Left renal pelvis (tissue), 4 donors: ENCODE measurements at regions not wholly inside any gene's neighbourhood (a gene's known extent, or its start where the extent isn't known, plus 50 kb on each side); places are given as distances from the start of the nearest gene placed in this dataset.

Experiments
- DNase-seq, 4 donors: peaks; one replicate each; pipeline ENCODE4 v3.0.0-alpha.2; 2013; ENCODE audit warnings: low read depth in 4 of 4, low spot score in 3 of 4

DNA sequence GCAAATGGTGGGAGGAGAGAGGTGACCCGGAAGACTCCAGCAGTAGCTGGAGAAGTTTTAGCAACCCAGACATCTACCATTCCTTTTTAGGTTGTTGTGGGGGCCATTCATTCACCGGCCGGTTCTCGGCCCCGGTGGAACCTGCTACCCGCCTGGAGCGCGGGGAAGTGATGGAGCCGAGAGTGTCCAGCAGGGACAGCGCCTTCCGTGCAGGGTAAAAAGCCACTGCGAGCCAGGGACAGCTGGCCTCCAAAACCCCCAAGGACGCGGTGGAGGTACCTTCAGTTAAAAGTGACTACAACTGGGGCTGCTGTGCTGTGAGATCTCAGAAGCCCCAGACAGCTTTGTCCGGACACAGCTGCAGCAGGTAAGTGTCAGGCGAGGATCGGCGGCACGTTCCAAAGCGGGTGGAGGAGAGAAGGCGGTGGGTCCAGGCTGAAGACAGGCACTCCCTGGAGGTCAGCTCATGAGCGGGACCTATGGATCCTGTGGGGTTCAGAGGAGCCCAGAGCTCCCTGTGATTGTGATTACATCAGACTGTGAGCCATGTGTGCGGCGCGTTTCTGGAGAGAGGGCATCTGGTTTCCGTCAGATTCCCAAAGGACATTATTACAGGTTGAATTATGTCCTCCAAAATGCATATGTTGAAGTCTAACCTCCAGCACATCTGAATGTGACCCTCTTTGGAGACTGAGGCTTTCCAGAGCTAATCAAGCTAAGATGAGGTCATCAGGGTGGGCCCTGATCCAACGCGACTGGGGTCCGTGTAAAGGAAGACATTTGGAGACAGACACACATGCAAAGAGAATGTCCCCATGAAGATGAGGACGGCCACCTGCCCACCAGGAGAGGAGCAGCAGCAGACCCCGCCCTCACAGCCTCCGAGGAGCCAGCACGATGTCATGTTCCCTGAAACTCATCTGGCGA is 276.3 kb downstream of the EIPR1 start:
- DNase-seq, result no peak

DNA sequence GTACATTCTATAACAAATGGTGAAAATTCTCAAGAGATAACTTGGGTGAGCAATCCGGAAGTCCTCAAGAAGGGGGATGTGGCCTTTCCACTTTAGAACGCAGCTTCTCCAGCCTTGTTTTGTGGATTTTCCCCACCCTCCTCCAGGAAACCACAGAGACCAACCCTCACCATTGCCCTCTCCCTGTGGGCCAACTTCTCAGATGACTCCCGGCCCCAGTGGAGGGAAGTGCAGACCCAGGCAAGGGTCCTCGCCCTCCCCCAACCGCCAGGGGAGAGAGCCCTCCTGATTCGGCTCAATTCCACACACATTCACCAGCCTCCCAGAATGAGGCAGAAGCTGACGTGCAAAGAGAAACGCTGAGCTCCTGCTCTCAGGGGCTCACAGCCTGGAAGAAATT is 277.2 kb downstream of the EIPR1 start:
- DNase-seq, result no peak

DNA sequence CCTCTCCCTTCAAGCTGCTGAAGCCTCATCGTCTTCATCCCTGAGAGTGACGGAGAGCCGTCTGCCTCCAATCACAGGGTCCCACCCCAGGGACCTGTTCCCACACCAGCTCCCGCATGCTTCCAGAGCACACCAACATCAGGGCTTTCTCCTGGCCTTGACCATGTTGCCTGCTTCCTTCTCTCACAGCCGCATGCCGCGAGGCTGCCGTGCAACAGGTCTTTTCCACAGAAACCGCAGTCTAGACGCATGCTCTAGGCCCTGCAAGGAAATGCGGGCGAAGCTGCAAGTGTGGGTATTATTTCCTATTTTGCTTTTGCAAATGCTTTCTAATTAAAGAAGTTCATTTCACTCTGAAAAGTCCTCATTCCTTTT is 277.8 kb downstream of the EIPR1 start:
- no peak for DNase-seq

DNA sequence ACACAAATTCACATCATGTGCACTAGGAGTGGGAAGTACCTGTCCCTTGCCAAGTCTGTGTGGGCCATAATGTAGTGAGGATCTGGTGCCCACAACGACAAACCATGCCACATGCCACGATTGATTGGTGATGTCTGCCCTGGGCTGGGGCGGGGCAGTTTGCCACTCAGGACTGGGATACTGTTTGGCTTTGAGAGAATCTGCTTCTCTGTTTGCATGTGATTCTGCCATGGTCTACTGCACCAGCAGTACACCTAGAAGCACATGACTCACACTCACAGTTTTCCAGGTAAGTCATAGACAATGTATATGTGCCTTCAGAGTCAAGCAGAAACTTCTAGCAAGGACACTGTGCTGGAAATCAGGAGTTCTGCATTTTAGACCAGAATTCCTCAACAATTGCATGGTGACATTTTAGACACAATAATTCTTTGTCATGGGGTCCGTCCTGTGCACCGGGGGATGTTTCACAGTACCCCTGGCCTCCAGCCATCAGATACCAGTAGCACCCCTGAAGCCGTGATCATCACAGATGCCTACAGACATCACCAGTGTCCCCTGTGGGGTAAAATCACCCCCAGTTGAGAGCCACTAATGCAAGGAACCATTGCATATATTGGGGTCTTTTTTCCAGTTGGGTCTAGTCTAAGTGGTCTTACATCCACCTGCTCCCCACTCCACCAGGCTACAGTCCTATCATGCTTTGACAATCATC is 278.3 kb downstream of the EIPR1 start:
- no peak for DNase-seq

DNA sequence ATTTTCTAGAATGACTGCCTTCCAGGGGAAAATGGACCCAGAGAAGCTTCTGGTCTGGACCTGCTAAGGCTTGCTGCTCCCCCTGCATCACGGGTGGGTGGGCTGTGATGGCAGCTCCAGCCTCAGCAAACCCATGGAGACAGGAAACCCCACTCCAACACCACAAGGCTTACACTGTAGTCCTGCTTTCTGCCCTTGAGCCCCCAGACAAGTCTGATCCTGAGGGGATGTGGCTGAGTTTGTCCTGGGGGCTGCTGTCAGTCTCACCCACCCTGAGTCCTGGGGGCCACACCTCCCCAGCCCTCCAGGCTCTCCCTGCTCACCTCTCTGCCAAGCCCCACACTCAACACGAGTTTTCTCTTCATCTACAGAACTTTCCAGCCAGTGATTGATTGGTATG is 279.4 kb downstream of the EIPR1 start:
- no peak for DNase-seq

DNA sequence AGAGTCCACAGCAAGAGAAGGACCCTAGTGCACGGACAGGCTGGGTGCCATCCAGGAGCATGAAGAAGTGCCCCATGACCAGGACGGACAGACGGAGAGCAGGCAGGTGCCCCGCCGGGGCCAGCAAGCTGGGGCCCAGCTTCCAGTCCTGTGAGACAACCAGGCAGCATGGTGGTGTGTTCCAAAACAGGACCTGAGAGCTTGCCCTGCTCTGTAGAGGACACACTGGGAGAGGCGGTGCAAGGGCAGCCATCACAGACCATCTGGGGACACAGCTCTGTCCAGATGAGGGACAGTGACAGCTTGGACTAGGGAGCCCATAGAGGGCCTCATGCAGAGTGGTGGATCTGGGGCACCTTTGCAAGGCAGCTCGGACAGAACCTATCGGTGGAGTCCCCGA is 279.8 kb downstream of the EIPR1 start:
- no peak for DNase-seq

DNA sequence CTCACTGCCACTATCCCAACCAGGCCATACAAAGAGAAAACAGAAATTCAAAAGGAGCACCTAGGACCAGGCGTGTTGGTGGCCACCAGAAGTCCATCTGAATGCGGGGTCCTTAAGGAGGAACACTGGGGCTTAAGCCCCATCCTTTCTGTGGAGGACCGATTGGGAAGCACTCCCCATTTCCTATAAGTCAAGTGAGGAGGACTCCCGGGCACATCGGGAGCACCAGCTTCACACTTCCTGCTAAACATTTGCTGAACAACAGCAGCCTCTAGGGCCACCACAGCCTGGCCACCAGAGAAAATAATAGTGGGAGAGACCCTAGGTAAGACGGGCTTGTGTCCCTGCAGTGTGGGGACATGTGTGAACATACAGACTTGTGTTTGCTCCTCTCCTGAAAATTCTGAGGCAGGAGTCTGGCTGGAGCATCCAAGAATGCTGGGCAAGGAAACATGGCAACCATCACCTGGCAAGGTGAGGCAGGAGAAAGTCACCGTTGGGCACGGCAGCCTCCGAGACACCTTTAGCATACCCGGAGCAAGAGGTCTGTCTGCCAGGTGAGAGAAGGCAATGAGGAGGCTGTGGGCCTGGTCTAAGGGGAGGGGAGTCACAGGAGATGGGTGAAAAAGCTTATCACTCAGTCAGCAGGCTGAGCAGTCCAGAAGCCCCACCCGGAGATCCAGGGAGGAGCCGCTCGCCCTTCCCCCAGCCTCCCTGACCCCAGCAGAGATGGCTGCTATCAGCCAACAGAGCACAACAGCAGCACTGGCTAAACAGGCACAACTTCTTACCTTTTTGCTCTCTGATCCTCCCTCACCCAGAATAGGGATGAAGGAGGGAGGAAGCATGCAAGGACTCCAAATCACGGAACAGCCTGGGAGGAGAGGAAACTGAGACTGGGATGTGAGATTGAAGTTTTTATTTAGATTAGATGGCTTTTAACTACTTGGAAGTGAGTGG is 282.3 kb downstream of the EIPR1 start:
- DNase-seq, result no peak

DNA sequence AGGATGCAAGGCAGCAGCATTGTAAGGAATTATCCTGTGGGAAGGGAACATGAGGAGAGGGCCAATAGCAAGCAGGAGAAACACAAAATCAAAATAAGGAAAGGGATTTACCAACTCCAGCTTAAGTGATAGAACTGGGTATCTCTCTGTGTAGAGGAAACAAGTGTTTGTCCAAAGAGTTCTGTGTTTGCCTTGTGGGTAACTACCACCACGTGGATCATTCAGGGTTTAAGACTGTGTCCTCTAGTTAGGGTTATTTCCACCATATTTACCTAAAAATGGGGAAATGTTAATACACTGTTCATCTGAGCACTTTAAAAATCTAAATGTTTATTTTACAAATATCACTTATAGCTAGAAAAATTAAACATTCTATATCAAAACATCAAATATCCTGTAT is 283.3 kb downstream of the EIPR1 start:
- DNase-seq, result no peak

DNA sequence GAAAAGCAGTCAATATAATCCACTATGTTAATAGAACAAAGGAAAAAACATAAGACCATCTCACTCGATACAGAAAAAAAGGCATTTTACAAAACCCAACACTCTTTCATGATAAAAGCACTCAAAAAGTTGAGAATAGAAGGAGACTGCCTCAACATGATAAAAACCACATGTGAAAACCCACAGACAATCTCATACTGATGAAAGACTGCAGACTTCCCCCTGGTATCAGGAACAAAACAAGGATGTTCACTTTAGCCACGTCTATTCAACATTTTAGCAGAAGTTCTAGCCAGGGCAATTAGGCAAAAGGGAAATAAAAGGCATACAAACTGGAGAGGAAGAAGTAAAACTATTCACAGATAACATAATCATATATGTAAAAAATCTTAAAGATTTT is 285.9 kb downstream of the EIPR1 start:
- no peak for DNase-seq

DNA sequence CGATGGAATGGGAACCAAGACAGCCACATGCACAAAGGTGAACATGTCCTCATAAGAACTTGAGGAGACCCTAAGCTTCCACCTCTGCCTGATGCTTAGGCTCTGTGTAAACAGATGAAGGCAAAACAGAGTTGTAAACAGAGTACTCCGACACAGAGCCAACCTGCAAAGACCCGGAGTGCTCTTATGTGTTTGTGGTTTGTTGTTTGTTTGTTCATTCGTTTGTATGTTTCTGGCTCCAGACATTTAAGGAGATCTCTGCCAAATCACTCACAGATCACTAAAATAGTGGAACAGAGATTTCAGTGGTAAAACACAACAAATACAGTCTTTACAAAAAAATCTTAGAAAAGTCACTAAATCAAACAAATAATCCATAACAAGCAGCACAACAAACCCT is 294.9 kb downstream of the EIPR1 start:
- DNase-seq, result no peak

DNA sequence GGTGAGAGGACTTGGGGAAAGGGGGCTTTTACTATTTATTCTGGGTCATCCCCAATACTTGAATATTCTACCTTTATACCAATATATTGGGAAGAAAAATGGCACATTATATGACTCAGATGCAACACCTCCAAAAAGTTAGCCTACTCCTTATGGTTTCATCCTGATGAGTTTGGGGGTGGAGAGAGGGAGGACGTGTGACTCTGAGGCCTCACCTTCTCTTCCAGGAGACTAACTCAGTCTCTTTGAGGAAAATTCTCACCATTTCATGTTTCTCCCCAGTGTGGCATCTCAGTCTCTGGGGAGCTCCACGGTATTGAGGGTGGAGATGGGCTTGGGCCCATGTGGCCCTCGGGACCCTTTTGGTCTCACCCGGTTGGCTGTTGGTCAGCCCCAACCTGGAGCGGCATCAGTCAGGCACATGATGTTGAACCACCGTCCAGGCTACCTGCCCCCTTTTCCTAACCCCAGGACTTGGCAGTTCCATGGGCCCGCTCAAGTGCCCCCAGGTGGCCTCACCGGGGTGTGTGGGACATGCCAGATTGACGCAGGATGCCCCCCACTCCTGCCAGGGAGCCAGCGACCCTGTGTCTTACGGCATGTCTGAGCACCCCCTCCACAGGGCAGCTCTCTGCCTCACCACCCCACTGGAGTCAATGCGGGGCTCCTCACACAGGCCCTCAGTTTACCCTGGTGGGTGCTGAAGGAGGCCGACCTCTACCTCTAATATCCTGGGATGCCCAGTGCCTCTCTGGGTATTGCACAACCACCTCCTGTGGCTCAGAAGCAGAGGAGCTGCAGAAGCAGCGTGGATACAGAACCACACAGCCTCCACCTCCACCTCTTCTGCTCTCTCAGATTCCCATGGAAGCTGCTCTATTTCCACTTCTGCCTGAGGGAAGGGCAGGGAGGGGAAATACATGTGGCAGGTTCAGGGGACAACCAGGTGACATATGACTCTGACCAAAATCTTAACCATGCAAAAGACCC is 297.4 kb downstream of the EIPR1 start:
- DNase-seq, result no peak

DNA sequence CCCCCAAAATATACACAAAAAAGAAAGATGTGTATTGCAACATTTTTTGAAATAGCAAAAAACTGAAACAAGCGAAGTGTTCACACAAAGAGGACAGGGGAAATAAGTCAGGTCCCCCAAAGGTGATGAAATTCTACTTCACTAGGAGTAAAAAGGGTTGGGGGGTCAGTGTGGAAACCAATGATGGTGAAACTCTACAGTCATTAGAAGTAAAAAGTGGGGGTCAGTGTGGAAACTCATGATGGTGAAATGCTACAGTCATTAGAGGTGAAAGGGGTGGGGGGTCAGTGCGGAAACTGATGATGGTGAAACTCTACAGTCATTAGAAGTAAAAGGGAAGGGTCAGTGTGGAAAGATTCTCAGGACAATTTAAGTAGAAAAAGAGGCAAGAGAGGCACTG is 298.2 kb downstream of the EIPR1 start:
- DNase-seq, result no peak

DNA sequence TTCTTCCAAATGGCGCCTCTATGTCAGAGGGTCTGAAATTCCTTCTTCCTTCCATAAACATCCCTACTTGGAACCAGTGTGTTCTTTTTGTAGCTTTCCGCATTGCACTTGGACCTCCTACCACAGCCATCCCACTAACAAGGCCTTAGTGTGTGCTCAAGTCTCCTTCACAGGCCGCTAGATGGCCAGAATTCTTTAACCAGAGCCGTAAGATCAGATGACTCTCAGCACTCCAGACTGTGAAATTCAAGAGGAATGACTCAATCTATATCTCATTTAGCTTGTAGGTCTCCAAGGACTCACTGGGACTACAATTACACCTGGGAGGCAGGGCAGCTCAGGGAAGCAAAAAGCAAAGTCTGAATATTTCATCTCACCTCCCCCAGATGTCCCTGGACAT is 298.9 kb downstream of the EIPR1 start:
- DNase-seq, result no peak

DNA sequence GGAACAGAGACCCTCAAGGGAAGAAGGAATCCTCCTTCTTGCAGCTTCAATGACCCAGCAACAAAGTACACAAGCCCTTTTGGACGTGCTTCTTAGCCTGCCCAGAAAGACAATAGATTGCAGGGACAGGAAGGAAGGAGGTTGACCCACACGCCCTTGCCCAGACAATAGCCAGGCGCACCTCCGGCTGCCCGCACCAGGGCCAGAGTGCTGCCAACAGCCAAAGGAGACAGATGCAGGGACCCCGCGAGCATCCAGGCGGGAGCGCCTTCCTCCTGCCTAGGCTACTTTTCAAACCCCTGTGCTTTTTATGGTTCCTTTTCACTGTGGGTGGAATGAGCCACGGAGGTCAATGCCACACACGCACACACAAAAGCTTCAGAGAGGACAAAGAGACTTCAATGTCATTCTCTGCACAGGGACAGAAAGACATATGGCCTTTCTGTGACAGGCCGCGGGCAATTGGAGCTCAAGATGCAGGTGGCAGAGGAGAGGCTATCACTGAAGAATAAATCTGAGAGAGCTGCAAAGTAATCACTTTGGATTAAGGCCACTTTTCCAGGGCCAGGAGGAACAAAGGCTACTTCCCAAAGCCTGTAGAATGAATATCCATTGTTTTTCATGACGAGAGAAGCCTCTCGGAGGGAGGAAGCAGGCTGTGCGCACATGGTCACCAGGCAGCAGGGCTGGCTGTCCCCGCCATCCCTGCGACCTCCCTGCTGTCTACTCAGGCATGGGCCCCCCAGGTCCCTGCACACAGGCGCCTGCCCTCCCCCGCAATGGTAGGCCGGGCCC is 300.6 kb downstream of the EIPR1 start:
- DNase-seq, result no peak

DNA sequence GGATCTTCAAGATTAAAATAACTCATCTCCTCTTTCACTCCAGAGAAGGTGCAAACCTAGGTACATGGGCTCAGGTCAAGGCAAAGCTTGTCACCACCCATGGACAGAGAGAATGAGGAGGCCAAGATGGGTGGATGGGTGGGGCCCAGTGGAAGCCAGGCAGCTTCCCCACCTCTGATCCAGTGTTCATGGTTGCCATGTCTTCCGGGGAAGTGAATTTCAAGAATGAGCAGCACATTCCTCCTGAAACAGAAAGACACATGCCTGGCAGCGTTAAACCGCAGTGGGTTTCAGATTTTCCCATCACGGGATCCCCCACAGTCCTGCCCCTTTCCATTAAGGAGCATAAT is 301.7 kb downstream of the EIPR1 start:
- no peak for DNase-seq

DNA sequence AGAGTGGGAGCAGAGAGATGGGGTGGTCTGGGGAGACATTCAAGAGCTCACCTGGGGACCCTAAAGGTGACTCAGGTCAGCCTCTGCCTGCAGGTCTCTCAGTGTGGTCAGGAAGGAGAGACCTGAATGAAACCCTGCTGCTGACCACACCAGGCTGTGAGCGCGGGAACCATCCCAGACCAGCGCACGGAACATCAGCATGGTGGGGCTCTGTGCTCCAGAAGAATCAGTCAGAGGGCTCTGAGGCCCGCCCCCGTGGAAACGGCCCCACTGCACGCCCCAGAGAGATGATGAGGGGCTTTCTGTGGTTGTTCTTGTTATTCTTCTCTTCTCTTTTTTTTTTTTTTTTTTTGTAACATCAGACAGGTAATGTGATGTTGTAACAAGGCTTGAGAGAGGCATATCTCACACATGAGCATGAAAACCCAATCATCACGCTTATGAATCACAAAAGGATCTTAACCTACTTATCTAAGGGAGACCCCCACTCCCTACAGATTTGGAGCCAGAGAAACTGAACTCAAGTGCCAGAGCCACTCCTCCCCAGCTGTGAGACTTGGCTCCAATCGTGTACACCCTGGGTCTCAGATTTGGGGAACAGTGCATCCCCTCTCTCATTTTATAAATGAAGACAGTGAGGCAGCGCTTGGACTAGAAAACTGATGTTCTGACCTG is 302.2 kb downstream of the EIPR1 start:
- DNase-seq, result no peak

DNA sequence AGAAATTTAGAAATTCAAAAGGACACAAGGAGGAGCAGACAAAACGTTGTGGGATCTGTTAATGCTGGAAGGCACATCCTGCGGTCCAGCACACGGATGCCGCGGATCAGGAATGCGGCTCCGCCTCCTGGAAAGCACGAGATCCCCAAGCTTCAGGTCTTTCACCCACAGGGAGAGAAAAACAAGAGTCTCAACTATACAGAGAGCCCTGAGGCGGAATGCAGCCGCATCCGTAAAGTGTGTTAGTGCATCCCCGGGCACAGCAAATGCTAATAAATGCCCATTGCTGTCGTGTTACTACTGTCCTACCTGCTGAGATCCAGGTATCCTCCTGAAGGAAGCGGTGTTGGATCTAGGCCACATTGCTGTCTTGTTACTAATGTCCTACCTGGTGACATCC is 303.9 kb downstream of the EIPR1 start:
- DNase-seq, result no peak

DNA sequence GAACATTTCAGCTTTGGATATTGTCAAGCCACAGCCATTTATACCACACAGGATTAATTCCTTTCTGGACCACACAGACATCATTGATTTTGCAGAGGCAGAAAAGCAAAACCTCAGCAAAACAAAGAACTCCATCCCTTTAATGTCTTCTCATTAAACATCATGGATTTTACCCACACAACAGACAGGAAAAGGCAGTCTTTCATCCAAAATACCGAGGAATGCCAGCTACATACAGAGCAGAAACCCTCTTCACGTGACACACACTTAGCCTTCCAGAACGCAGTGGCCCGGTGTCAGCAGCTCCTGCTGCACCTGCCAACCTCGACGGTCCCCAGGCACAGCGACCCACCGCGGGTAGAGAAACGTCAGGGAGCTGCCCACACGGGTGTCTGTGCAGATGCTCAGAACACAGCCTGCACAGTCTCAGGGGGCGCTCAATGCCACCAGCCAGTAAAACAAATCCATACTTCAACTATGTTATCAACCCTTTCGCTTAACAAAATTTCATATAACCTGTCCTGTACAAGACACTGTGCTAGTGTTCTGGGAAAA is 304.5 kb downstream of the EIPR1 start:
- no peak for DNase-seq
